Aorta (tissue), 5 donors: ENCODE measurements at regions not wholly inside any gene's neighbourhood (a gene's known extent, or its start where the extent isn't known, plus 50 kb on each side); places are given as distances from the start of the nearest gene placed in this dataset.
"Not testable (repeated sequence)": the region's sequence is repeated elsewhere in the genome, so short reads cannot be mapped to it uniquely, and the experiment has no call there.

ENCODE experiments used
- ATAC-seq: fragments of 200-7000 bp; cut with Tn5 transposase; one replicate; pipeline ENCODE4 v1.9.1; 2022; ENCODE audit warnings: moderate library complexity; ENCODE audit not compliant: low FRiP score
- DNase-seq, 2 donors: peaks; one replicate each; pipeline ENCODE4 v3.0.0-alpha.2; 2020
- H3K27ac ChIP-seq, 2 donors: one replicate each; pipeline ENCODE4 v1.5.1; 2013; ENCODE audit warnings: low read length in 2 of 2, mild to moderate bottlenecking in 2 of 2, moderate library complexity in 2 of 2, control low read depth in 1 of 2, inconsistent platforms in 1 of 2, low read depth in 1 of 2
- H3K27me3 ChIP-seq, 2 donors: one replicate each; pipeline ENCODE4 v1.6.1; 2013; ENCODE audit warnings: control low read depth in 1 of 2, low read length in 1 of 2, mild to moderate bottlenecking in 1 of 2, moderate library complexity in 1 of 2; ENCODE audit not compliant: insufficient read depth in 2 of 2, control insufficient read depth in 1 of 2
- H3K36me3 ChIP-seq, 2 donors: one replicate each; pipeline ENCODE4 v1.6.1; 2013; ENCODE audit warnings: control low read depth in 1 of 2, low read length in 1 of 2, mild to moderate bottlenecking in 1 of 2; ENCODE audit not compliant: insufficient read depth in 2 of 2, control insufficient read depth in 1 of 2
- H3K4me1 ChIP-seq, 2 donors: one replicate each; pipeline ENCODE4 v1.6.1; 2013; ENCODE audit warnings: low read length in 2 of 2, control low read depth in 1 of 2, mild to moderate bottlenecking in 1 of 2, moderate library complexity in 1 of 2; ENCODE audit not compliant: insufficient read depth in 2 of 2, control insufficient read depth in 1 of 2
- H3K4me3 ChIP-seq, 2 donors: one replicate each; pipeline ENCODE4 v1.5.1; 2013; ENCODE audit warnings: low read length in 2 of 2, control low read depth in 1 of 2, mild to moderate bottlenecking in 1 of 2
- H3K9me3 ChIP-seq: one replicate; pipeline ENCODE4 v1.6.1; 2013; ENCODE audit warnings: mild to moderate bottlenecking, low read length; ENCODE audit not compliant: control insufficient read depth
- WGBS, 2 donors: extraction: QIAGEN DNeasy Blood & Tissue Kit; methylation state at CpG; one replicate each; pipeline ENCODE4 v1.1.7; 2013; 5-methylcytosine and 5-hydroxymethylcytosine counted together
- intact Hi-C, 2 donors: fragments of 100-400 bp; cut with DNase I; formaldehyde crosslinking; loops; one replicate each; pipeline versions ENCODE4 v1.14.2 to v1.15.0; 2022
- donor health status: healthy with polysubstance abuse.
- donor health status: Bipolar disorder and iron deficiency.
- donor health status: DM: no; HTN: no; CAD: no.
- donor health status: DM: no; HTN: no; CAD: no.
- donor health status: DM: yes; HTN: yes; CAD: no.

DNA sequence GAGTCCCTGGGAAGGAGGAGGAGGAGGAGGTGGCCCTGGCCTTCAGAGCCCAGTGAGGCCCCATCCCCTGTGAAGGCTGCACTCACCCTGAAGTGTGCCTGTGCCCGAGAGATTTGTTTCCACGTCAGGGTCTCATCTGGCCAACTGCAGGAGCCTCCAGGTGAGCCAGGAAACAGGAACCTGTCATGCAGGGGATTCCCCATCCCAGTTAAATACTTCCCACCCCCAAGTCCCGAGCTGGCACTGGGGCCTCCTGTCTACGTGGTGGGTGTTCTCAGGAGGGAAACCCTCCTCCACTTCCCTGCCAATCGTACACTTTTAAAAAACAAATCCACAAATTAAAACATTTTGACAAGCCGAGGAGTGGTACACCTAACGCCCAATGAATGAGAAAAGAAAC lies 50.9 kb upstream of the SFSWAP start:
- H3K27me3 ChIP-seq, H3K4me3 ChIP-seq, H3K27ac ChIP-seq, H3K4me1 ChIP-seq, ATAC-seq, H3K36me3 ChIP-seq, H3K9me3 ChIP-seq: not testable (repeated sequence)
- whole genome bisulfite sequencing, 2 donors, result 71 to 73% methylated on average over 7 of the region's 7 CpGs
- intact Hi-C loops, result loop anchor here in 1 of 2 donors (10.0 kb wide), 1 partner anchor 365 kb away; no protein-coding TSS in a partner anchor
- DNase-seq, result peak in 1 of 2 donors; percentile 21

DNA sequence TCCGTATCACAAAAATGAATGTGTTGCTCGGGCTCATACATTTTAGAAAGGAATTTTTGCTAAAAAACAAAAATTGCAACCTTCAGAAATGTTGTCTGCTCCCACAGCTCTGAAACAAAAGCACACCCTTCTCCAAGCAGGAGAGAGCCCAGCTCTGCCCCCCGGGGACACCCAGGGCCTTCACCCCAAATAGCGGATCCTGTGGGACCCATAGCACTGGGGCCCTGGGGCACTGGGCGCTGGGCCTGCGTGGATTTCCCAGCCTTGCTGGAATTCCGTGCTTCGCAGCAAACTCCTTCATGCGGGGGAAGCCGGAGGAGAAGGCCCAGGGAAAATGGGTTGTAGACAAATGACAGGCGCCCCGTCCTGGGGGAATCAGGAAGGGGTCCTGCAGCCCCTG lies 50.5 kb upstream of the SFSWAP start:
- not testable (repeated sequence) for H3K36me3 ChIP-seq, H3K4me3 ChIP-seq, H3K27ac ChIP-seq, H3K9me3 ChIP-seq, H3K4me1 ChIP-seq, ATAC-seq, H3K27me3 ChIP-seq
- intact Hi-C loops, result loop anchor here in 1 of 2 donors (10.0 kb wide), 1 partner anchor 366 kb away; no protein-coding TSS in a partner anchor
- DNase-seq, result peak in 1 of 2 donors; percentile 46
- 87 to 89% methylated on average over 10 to 11 of the region's 12 CpGs for WGBS, 2 donors
